ENCODE measurements at regions not wholly inside any gene's neighbourhood (a gene's known extent, or its start where the extent isn't known, plus 50 kb on each side); places are given as distances from the start of the nearest gene placed in this dataset.

- no peak for FAIRE-seq
- no peak for DNase-seq (ENCODE audit: extremely low read depth in 1 of 4, low spot score in 3 of 4)
- no peak overlapping the region for H3K4me3 ChIP-seq
- no peaks in the 10 kb centered on the region for H3K79me2 ChIP-seq (ENCODE audit: control insufficient read depth, insufficient read depth, low read length)
- no peaks in the 10 kb centered on the region for H3K9me3 ChIP-seq (replicated peaks; ENCODE audit: control insufficient read depth, insufficient read depth, low read depth, low read length)
- ChIA-PET CTCF (ENCODE audit: low intra/inter-chr PET ratio) (no interaction called here), POLR2A (no interaction called here)
- BruUV-seq (replicated peaks) = no TSS peak
- TF ChIP-seq ADNP (tag; IDR thresholded peaks at IDR 0.05) (no peak), ZNF12 (CRISPR knock-in tag; IDR thresholded peaks at IDR 0.05) (no peak), ZBED1 (IDR thresholded peaks at IDR 0.05) (no peak)
- H3K36me3 ChIP-seq (ENCODE audit: control insufficient read depth, insufficient read depth, low read length) = no peaks in the 10 kb centered on the region
- no peaks in the 10 kb centered on the region for H3K9me1 ChIP-seq (ENCODE audit: control insufficient read depth, insufficient read depth, low read length)
- H3K27ac ChIP-seq (ENCODE audit: extremely low read depth, low read depth, low read length) = no peak overlapping the region
- no peaks in the 10 kb centered on the region for H3K27me3 ChIP-seq (ENCODE audit: control insufficient read depth in 2 of 2, insufficient read depth in 2 of 2, low read length in 2 of 2)
- H2AFZ ChIP-seq (ENCODE audit: low read depth, low read length) = no peak overlapping the region
- H3K9ac ChIP-seq (ENCODE audit: insufficient read depth in 1 of 2, low read depth in 2 of 2, low read length in 2 of 2) = no peak overlapping the region
- H4K20me1 ChIP-seq (replicated peaks; ENCODE audit: control insufficient read depth, insufficient read depth, low read length) = no peaks in the 10 kb centered on the region
- ATAC-seq = no peak
- no peaks in the 10 kb centered on the region for H3K4me1 ChIP-seq (replicated peaks in 1 of 2; ENCODE audit: control insufficient read depth in 2 of 2, insufficient read depth in 2 of 2, low read length in 2 of 2)
- intact Hi-C loops (cut with micrococcal nuclease) = no loop called here
- in situ Hi-C loops (cut with MboI) = no loop called here
- H3K4me2 ChIP-seq (ENCODE audit: insufficient read depth, low read length) = no peak overlapping the region
These were observed 237.8 kb downstream of the PPP1R2C start for GRCh38 chrX:42540146-42540545.

- no peak for DNase-seq (ENCODE audit: extremely low read depth in 1 of 4, low spot score in 3 of 4)
- ATAC-seq = no peak
- H3K9me3 ChIP-seq (replicated peaks; ENCODE audit: control insufficient read depth, insufficient read depth, low read depth, low read length) = no peaks in the 10 kb centered on the region
- intact Hi-C loops (cut with micrococcal nuclease) (no loop called here), in situ Hi-C loops (cut with MboI) (no loop called here)
- no peaks in the 10 kb centered on the region for H3K9me1 ChIP-seq (ENCODE audit: control insufficient read depth, insufficient read depth, low read length)
- H3K27me3 ChIP-seq (ENCODE audit: control insufficient read depth in 2 of 2, insufficient read depth in 2 of 2, low read length in 2 of 2) = no peaks in the 10 kb centered on the region
- no peak overlapping the region for H3K9ac ChIP-seq (ENCODE audit: insufficient read depth in 1 of 2, low read depth in 2 of 2, low read length in 2 of 2)
- no peak for FAIRE-seq
- H3K4me1 ChIP-seq (replicated peaks in 1 of 2; ENCODE audit: control insufficient read depth in 2 of 2, insufficient read depth in 2 of 2, low read length in 2 of 2) = no peaks in the 10 kb centered on the region
- no peaks in the 10 kb centered on the region for H4K20me1 ChIP-seq (replicated peaks; ENCODE audit: control insufficient read depth, insufficient read depth, low read length)
- no TSS peak for BruUV-seq (replicated peaks)
- ChIA-PET CTCF (ENCODE audit: low intra/inter-chr PET ratio) (no interaction called here), POLR2A (no interaction called here)
- no peaks in the 10 kb centered on the region for H3K79me2 ChIP-seq (ENCODE audit: control insufficient read depth, insufficient read depth, low read length)
- H3K4me2 ChIP-seq (ENCODE audit: insufficient read depth, low read length) = no peak overlapping the region
- 0% methylated on average over 2 of the region's 2 CpGs for WGBS (ENCODE audit: insufficient coverage, low coverage, missing lambda C conversion rate)
- H2AFZ ChIP-seq (ENCODE audit: low read depth, low read length) = no peak overlapping the region
- no peak overlapping the region for H3K4me3 ChIP-seq
- H3K27ac ChIP-seq (ENCODE audit: extremely low read depth, low read depth, low read length) = no peak overlapping the region
- H3K36me3 ChIP-seq (ENCODE audit: control insufficient read depth, insufficient read depth, low read length) = no peaks in the 10 kb centered on the region
- no peak for TF ChIP-seq CGGBP1 (CRISPR knock-in tag; IDR thresholded peaks at IDR 0.05)
- TF ChIP-seq NKRF (IDR thresholded peaks at IDR 0.05; ENCODE audit: borderline replicate concordance) = no peak
- TF ChIP-seq ETV5 (CRISPR knock-in tag; IDR thresholded peaks at IDR 0.05; ENCODE audit: low read depth) = no peak
- TF ChIP-seq HMGXB4 (CRISPR knock-in tag; IDR thresholded peaks at IDR 0.05) = no peak
- no peak for TF ChIP-seq PRDM10 (IDR thresholded peaks at IDR 0.05; ENCODE audit: partially characterized antibody)
- no peak for TF ChIP-seq FIP1L1 (IDR thresholded peaks at IDR 0.05; ENCODE audit: low read depth, low read length, poor library complexity, severe bottlenecking)
These were observed 239.6 kb downstream of the PPP1R2C start for GRCh38 chrX:42538405-42538804.
